ENCODE measurements at regions not wholly inside any gene's neighbourhood (a gene's known extent, or its start where the extent isn't known, plus 50 kb on each side); places are given as distances from the start of the nearest gene placed in this dataset.

DNA sequence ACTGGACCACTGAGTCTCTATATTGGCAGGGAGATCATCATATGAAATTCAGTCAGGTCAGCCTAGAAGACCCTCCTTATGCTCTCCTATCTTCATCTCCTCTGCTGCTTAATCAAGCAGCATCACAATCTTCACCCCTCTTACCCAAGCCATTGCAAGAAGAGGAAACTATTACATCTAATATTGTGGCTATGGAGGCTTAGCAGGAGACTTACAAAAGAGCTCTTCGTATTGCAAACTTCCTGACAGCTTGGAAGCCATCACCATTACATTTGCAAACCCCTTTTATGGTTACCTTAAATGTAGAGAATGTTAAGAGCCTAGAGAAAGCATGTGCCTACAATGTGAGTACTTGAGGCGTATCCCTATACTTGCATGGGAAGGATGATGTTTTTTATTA lies 87.2 kb upstream of the STXBP5 start:
- POLR2A ChIA-PET (ENCODE audit: unreplicated experiment): no interaction called here
- DNase-seq: no peak
- Histone ChIP-seq H3K9me2 (ENCODE audit: insufficient read depth) (no peaks in the 10 kb centered on the region), H3K4me2 (no peak overlapping the region), H3K27me3 (ENCODE audit: insufficient read depth, low read depth) (no peaks in the 10 kb centered on the region), H3K27ac (no peak overlapping the region), H3F3A (ENCODE audit: insufficient read depth, low read depth) (no peaks in the 10 kb centered on the region), H4K20me1 (ENCODE audit: insufficient read depth) (no peaks in the 10 kb centered on the region), H3K4me3 (no peak overlapping the region), H3K4me1 (replicated peaks; ENCODE audit: insufficient read depth) (no peaks in the 10 kb centered on the region), H3K9me3 (ENCODE audit: insufficient read depth, low read depth) (no peaks in the 10 kb centered on the region), H2AFZ (no peak overlapping the region), H3K79me2 (ENCODE audit: low read depth) (no peaks in the 10 kb centered on the region), H3K36me3 (ENCODE audit: low read depth) (no peaks in the 10 kb centered on the region)
- CTCF ChIA-PET: no interaction called here
- intact Hi-C loops (cut with micrococcal nuclease; ENCODE audit: unreplicated experiment): no loop called here
- TF ChIP-seq EZH2 (IDR thresholded peaks at IDR 0.05; ENCODE audit: low read depth): no peak
- TF ChIP-seq, protein P1, sequence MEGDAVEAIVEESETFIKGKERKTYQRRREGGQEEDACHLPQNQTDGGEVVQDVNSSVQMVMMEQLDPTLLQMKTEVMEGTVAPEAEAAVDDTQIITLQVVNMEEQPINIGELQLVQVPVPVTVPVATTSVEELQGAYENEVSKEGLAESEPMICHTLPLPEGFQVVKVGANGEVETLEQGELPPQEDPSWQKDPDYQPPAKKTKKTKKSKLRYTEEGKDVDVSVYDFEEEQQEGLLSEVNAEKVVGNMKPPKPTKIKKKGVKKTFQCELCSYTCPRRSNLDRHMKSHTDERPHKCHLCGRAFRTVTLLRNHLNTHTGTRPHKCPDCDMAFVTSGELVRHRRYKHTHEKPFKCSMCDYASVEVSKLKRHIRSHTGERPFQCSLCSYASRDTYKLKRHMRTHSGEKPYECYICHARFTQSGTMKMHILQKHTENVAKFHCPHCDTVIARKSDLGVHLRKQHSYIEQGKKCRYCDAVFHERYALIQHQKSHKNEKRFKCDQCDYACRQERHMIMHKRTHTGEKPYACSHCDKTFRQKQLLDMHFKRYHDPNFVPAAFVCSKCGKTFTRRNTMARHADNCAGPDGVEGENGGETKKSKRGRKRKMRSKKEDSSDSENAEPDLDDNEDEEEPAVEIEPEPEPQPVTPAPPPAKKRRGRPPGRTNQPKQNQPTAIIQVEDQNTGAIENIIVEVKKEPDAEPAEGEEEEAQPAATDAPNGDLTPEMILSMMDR (conservative IDR thresholded peaks at IDR 0.05): no peak
- BruUV-seq (replicated peaks): no TSS peak

DNA sequence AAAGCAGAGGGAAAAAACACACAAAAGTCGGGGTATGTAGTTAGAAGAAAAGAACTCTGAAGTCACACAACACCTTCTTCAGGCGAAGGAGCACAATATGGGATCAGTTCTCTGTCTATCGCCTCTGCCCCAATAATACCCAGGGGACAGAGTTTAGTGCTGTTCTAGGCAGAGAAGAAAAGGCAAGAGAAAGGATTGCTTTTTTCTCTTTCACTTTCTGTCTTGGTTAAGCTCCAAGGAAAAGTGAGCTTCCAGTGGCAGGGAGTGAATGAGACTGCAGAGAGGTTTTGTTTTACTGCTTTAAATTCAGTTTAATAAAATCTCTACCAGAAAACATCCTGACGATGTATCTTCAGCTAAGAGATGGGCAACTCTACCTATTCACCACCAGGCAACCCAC lies 86.6 kb upstream of the STXBP5 start:
- ChIA-PET POLR2A (ENCODE audit: unreplicated experiment) (no interaction called here), CTCF (no interaction called here)
- Histone ChIP-seq H3K79me2 (ENCODE audit: low read depth) (no peaks in the 10 kb centered on the region), H3K27ac (no peak overlapping the region), H3K36me3 (ENCODE audit: low read depth) (no peaks in the 10 kb centered on the region), H4K20me1 (ENCODE audit: insufficient read depth) (no peaks in the 10 kb centered on the region), H3K4me3 (no peak overlapping the region), H3K4me2 (no peak overlapping the region), H2AFZ (no peak overlapping the region), H3K9me2 (ENCODE audit: insufficient read depth) (no peaks in the 10 kb centered on the region), H3K27me3 (ENCODE audit: insufficient read depth, low read depth) (no peaks in the 10 kb centered on the region), H3K4me1 (replicated peaks; ENCODE audit: insufficient read depth) (no peaks in the 10 kb centered on the region), H3K9me3 (ENCODE audit: insufficient read depth, low read depth) (no peaks in the 10 kb centered on the region), H3F3A (ENCODE audit: insufficient read depth, low read depth) (no peaks in the 10 kb centered on the region)
- no peak for DNase-seq
- BruUV-seq (replicated peaks): no TSS peak
- TF ChIP-seq, protein P1 (conservative IDR thresholded peaks at IDR 0.05): no peak
- no peak for TF ChIP-seq EZH2 (IDR thresholded peaks at IDR 0.05; ENCODE audit: low read depth)
- intact Hi-C loops (cut with micrococcal nuclease; ENCODE audit: unreplicated experiment): no loop called here

DNA sequence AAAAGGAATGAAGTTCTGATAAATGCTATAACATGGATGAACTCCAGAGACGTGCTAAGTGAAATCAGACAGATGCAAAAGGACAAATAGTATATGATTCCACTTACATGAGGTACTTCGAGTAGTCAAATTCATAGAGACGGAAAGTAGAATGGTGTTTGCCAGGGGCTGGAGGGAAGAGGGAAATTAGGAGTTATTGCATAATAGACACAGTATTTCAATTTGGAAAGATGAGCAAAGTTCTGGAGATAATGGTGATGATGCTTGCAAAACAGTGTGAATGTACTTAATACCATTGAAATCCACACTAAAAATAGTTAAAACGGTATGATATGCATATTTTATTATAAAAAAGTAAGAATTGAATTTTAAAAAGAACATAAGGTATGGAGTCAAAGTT lies 84.9 kb upstream of the STXBP5 start:
- intact Hi-C loops (cut with micrococcal nuclease; ENCODE audit: unreplicated experiment): no loop called here
- TF ChIP-seq, protein P1 (conservative IDR thresholded peaks at IDR 0.05): no peak
- no peak for TF ChIP-seq EZH2 (IDR thresholded peaks at IDR 0.05; ENCODE audit: low read depth)
- H3K27ac ChIP-seq: no peak overlapping the region
- DNase-seq: no peak
- no peak overlapping the region for H2AFZ ChIP-seq
- H3K4me2 ChIP-seq: no peak overlapping the region
- no peaks in the 10 kb centered on the region for H3K9me3 ChIP-seq (ENCODE audit: insufficient read depth, low read depth)
- H3K27me3 ChIP-seq (ENCODE audit: insufficient read depth, low read depth): no peaks in the 10 kb centered on the region
- no peaks in the 10 kb centered on the region for H3K4me1 ChIP-seq (replicated peaks; ENCODE audit: insufficient read depth)
- no peak overlapping the region for H3K4me3 ChIP-seq
- H4K20me1 ChIP-seq (ENCODE audit: insufficient read depth): no peaks in the 10 kb centered on the region
- no peaks in the 10 kb centered on the region for H3F3A ChIP-seq (ENCODE audit: insufficient read depth, low read depth)
- CTCF ChIA-PET: no interaction called here
- H3K36me3 ChIP-seq (ENCODE audit: low read depth): no peaks in the 10 kb centered on the region
- POLR2A ChIA-PET (ENCODE audit: unreplicated experiment): interaction anchor here (0.5 kb wide), 1 partner anchor 983 kb away, joined by 7 read pairs; no protein-coding TSS in a partner anchor
- BruUV-seq (replicated peaks): no TSS peak
- H3K79me2 ChIP-seq (ENCODE audit: low read depth): no peaks in the 10 kb centered on the region
- no peaks in the 10 kb centered on the region; the same call in 1 of the 2 replicates for H3K9me2 ChIP-seq (ENCODE audit: insufficient read depth)
